ENCODE measurements at regions not wholly inside any gene's neighbourhood (a gene's known extent, or its start where the extent isn't known, plus 50 kb on each side); places are given as distances from the start of the nearest gene placed in this dataset. TPM values are rescaled to one million over a fixed set of nuclear protein-coding genes. Genes with fewer than 3 reads are reported as not detected.

GRCh38 chr10:52853704-52854103 lies 81.1 kb upstream of the MBL2 start:
- Mint-ChIP-seq H3K4me1 (no peaks in the 10 kb centered on the region), H3K27me3 (ENCODE audit: low read depth in 3 of 3) (no peaks in the 10 kb centered on the region), H3K36me3 (no peaks in the 10 kb centered on the region), H3K27ac (no peak overlapping the region), H3K4me3 (no peak overlapping the region), H3K9me3 (peaks cover 0 to 10% (median 6%) of the 10 kb centered on the region in 7 donors)
- no peak overlapping the region for H3K9ac ChIP-seq (ENCODE audit: insufficient read depth, low read length, poor library complexity, severe bottlenecking)
- H3K27me3 ChIP-seq (ENCODE audit: control insufficient read depth in 2 of 2, insufficient read depth in 2 of 2, low read length in 2 of 2), result no peaks in the 10 kb centered on the region
- intact Hi-C loops (cut with micrococcal nuclease), result no loop called here
- H3K79me2 ChIP-seq (ENCODE audit: insufficient read depth, low read length), result no peaks in the 10 kb centered on the region
- no peak for DNase-seq
- WGBS (ENCODE audit: insufficient coverage), result no CpG with 5 or more reads among the region's 4 CpGs
- peaks cover 0 to 10% of the 10 kb centered on the region in 2 donors for H3K9me3 ChIP-seq (replicated peaks in 1 of 2; ENCODE audit: control insufficient read depth in 1 of 2, insufficient read depth in 1 of 2, low read length in 2 of 2)
- no peak for TF ChIP-seq CTCF (IDR thresholded peaks at IDR 0.05)
- H3K36me3 ChIP-seq (replicated peaks in 1 of 2; ENCODE audit: control insufficient read depth in 1 of 2, insufficient read depth in 2 of 2, low read length in 2 of 2), result no peaks in the 10 kb centered on the region
- H4K20me1 ChIP-seq (ENCODE audit: insufficient read depth, low read length), result no peaks in the 10 kb centered on the region
- no peak overlapping the region for H2AFZ ChIP-seq (ENCODE audit: insufficient read depth, low read depth, low read length, poor library complexity, severe bottlenecking)
- no peak overlapping the region for H3K4me2 ChIP-seq (replicated peaks; ENCODE audit: extremely low read depth, low read length, poor library complexity, severe bottlenecking)
- H3K4me3 ChIP-seq (replicated peaks in 1 of 3; ENCODE audit: low read depth in 2 of 3, low read length in 3 of 3), result no peak overlapping the region
- H3K27ac ChIP-seq (ENCODE audit: low read depth in 1 of 2, low read length in 2 of 2), result no peak overlapping the region
- H3K4me1 ChIP-seq (ENCODE audit: control insufficient read depth in 1 of 2, insufficient read depth in 2 of 2, low read length in 2 of 2), result no peaks in the 10 kb centered on the region

- no peaks in the 10 kb centered on the region for H3K79me2 ChIP-seq (ENCODE audit: insufficient read depth, low read length)
- intact Hi-C loops (cut with micrococcal nuclease), result no loop called here
- Mint-ChIP-seq H3K9me3 (peaks cover 0 to 11% (median 3%) of the 10 kb centered on the region in 7 donors), H3K27me3 (ENCODE audit: low read depth in 3 of 3) (peaks cover 0 to 2% (median 2%) of the 10 kb centered on the region in 3 donors), H3K4me1 (no peaks in the 10 kb centered on the region), H3K27ac (no peak overlapping the region), H3K4me3 (no peak overlapping the region), H3K36me3 (no peaks in the 10 kb centered on the region)
- H3K27ac ChIP-seq (ENCODE audit: low read depth in 1 of 2, low read length in 2 of 2), result no peak overlapping the region
- H3K4me1 ChIP-seq (ENCODE audit: control insufficient read depth in 1 of 2, insufficient read depth in 2 of 2, low read length in 2 of 2), result no peaks in the 10 kb centered on the region
- H3K36me3 ChIP-seq (replicated peaks in 1 of 2; ENCODE audit: control insufficient read depth in 1 of 2, insufficient read depth in 2 of 2, low read length in 2 of 2), result no peaks in the 10 kb centered on the region
- no peak for TF ChIP-seq CTCF (IDR thresholded peaks at IDR 0.05)
- H3K9me3 ChIP-seq (replicated peaks in 1 of 2; ENCODE audit: control insufficient read depth in 1 of 2, insufficient read depth in 1 of 2, low read length in 2 of 2), result peaks cover 0 to 3% of the 10 kb centered on the region in 2 donors
- H2AFZ ChIP-seq (ENCODE audit: insufficient read depth, low read depth, low read length, poor library complexity, severe bottlenecking), result no peak overlapping the region
- H3K27me3 ChIP-seq (ENCODE audit: control insufficient read depth in 2 of 2, insufficient read depth in 2 of 2, low read length in 2 of 2), result no peaks in the 10 kb centered on the region
- H3K9ac ChIP-seq (ENCODE audit: insufficient read depth, low read length, poor library complexity, severe bottlenecking), result no peak overlapping the region
- no peak for DNase-seq
- H3K4me2 ChIP-seq (replicated peaks; ENCODE audit: extremely low read depth, low read length, poor library complexity, severe bottlenecking), result no peak overlapping the region
- no CpG with 5 or more reads among the region's 2 CpGs for WGBS (ENCODE audit: insufficient coverage)
- H3K4me3 ChIP-seq (replicated peaks in 1 of 3; ENCODE audit: low read depth in 2 of 3, low read length in 3 of 3), result no peak overlapping the region
- no peaks in the 10 kb centered on the region for H4K20me1 ChIP-seq (ENCODE audit: insufficient read depth, low read length)
Observed at GRCh38 chr10:52836816-52837215, 64.2 kb upstream of the MBL2 start.

Small RNA genes lying in the stretch of these regions (small RNA-seq; reads per million reads assigned to genes)
- gene RF00019 (ENCODE audit: insufficient read length, low read depth) (not detected), gene RNA5SP318 (ENCODE audit: insufficient read length, low read depth) (not detected), gene SNRPEP8 (ENCODE audit: insufficient read length, low read depth) (not detected)
